Type B pancreatic cell (in vitro differentiated cells): ENCODE measurements at regions not wholly inside any gene's neighbourhood (a gene's known extent, or its start where the extent isn't known, plus 50 kb on each side); places are given as distances from the start of the nearest gene placed in this dataset.

ENCODE experiments used
- DNase-seq: peaks from one replicate; pipeline ENCODE4 v3.0.0; 2021; ENCODE audit warnings: mixed read lengths; ENCODE audit not compliant: unreplicated experiment; ENCODE audit errors: extremely low spot score
- H3K27ac Mint-ChIP-seq: 2 replicates; pipeline ENCODE4 v1.8.0; 2021; ENCODE audit warnings: mild to moderate bottlenecking, mixed read lengths
- H3K27me3 Mint-ChIP-seq: 2 replicates; pipeline ENCODE4 v1.8.0; 2021; ENCODE audit warnings: mixed read lengths
- H3K36me3 Mint-ChIP-seq: 2 replicates; pipeline ENCODE4 v1.8.0; 2021; ENCODE audit warnings: mixed read lengths
- H3K4me1 Mint-ChIP-seq: one replicate; pipeline ENCODE4 v1.8.0; 2021; ENCODE audit warnings: mixed read lengths; ENCODE audit not compliant: unreplicated experiment
- H3K4me3 Mint-ChIP-seq: 2 replicates; pipeline ENCODE4 v1.8.0; 2021; ENCODE audit warnings: mild to moderate bottlenecking, mixed read lengths
- H3K9me3 Mint-ChIP-seq: 2 replicates; pipeline ENCODE4 v1.8.0; 2021; ENCODE audit warnings: mixed read lengths
- CTCF ChIP-seq: fragments of 200-600 bp; sonication (generic); conservative IDR thresholded peaks from 2 replicates; pipeline ENCODE4 v1.5.0; 2021; ENCODE audit warnings: antibody characterized with exemption, mild to moderate bottlenecking

DNA sequence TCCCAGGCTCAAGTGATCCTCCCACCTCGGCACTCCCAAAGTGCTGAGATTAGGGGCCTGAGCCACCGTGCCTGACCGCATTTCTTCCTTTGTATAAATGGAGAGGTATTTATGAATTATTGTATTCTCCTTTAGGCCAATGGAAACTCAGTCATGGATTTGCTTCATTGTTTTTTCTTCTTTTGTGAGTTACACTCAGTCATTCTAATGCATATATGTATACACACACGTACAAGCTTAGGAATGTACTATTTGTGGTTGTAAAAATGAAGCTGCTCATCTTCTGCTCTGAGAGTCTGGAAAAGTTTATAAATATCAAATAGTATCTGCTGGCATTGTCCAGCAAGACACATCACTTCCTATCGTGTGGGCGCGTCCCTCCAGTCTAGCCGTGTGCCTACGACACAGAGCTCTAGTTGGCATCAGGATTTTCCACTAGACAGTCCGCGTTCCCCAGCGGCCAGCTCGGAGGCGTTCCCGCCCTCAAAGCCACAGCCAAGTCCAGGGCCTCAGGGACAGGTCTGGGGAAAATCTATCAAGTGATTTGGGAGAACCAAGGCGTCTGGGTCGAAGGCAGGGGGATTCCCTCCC, 215.2 kb downstream of the NFATC2 start:
- no peaks in the 10 kb centered on the region for H3K36me3 Mint-ChIP-seq

DNA sequence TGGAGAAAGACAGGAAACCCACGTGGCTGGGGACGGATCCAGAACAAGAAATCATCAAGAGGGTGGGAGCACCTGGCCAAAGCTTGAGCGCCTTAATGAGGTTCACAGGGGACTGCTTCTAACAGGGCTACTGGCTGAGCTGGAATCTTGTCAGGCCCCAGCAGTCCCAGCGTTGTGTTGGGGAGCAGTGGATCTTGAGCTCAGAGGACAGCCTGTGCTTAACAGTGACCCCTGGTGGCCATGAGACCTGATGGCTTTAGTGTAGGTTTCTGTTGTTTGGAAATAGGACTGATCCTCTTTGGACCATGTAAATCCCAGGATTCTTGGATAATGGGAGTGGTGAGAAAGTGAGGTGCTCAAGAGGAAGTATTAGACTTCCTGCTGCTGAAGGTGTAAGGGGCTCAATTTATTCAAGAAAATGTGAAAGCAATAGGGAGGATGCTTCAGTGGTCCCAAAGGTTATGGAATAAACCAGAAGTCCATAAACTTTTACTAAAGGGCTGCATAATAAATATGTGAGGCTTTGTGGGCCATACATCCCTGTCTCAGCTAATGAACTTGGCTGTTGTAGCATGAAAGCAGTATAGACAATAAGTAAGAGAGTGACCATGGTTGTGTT, 216.2 kb downstream of the NFATC2 start:
- Mint-ChIP-seq H3K9me3 (peaks cover 9% of the 10 kb centered on the region), H3K4me1 (peaks cover 6% of the 10 kb centered on the region), H3K4me3 (no peak overlapping the region), H3K27ac (no peak overlapping the region), H3K36me3 (no peaks in the 10 kb centered on the region), H3K27me3 (peaks cover 4% of the 10 kb centered on the region)
- DNase-seq, result no peak
- peak; percentile 82 for TF ChIP-seq CTCF

More for the DNA sequence above, 215.2 kb downstream of the NFATC2 start:
- no peaks in the 10 kb centered on the region for H3K4me1 Mint-ChIP-seq
- DNase-seq, result no peak
- no peak overlapping the region for H3K27ac Mint-ChIP-seq
- no peak for TF ChIP-seq CTCF
- H3K27me3 Mint-ChIP-seq, result peaks cover 4% of the 10 kb centered on the region
- peaks cover 9% of the 10 kb centered on the region for H3K9me3 Mint-ChIP-seq
- H3K4me3 Mint-ChIP-seq, result no peak overlapping the region

GRCh38 chr20:51322164-51322707, 220.3 kb downstream of the NFATC2 start:
- DNase-seq, result no peak
- Mint-ChIP-seq H3K4me1 (peaks cover 16% of the 10 kb centered on the region), H3K4me3 (no peak overlapping the region), H3K27ac (no peak overlapping the region), H3K27me3 (no peaks in the 10 kb centered on the region), H3K36me3 (no peaks in the 10 kb centered on the region), H3K9me3 (no peaks in the 10 kb centered on the region)
- no peak for TF ChIP-seq CTCF

DNA sequence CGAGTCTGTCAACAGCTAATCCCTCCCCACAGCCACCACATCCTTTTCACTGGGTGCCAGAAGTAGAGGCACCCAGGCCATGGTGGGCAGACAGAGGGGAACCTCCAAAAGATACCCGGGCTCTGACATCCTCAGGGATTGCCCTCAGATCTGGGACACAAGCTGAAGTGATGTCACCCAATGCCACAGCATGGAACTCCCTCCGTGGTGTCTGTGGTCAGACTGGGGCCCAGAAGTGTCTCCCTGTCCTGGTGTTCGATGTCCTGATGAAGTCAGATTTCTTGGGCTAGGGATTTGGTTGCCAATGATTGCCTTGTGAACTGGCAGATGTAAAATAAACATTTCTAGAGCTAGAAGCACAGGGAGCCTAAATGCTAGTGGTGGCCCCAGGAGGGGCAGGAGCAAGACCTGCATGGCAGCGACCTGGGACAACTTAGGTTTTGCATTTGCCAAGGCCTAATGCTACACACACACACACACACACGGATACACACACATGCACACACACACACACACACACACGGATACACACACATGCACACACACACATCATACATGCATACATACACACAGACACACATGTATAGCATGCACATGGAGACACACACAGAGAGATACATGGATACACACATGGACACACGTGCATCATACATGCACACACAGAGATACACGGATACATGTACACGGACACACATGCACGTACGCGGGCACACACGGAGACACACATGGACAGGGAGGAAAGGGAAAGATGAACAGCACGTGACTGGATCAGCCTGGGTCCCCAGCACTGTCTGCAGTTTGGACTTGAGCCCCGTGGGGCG, 221.0 kb downstream of the NFATC2 start:
- Mint-ChIP-seq H3K27me3 (no peaks in the 10 kb centered on the region), H3K4me1 (peaks cover 16% of the 10 kb centered on the region), H3K27ac (peak overlapping the region; percentile 42), H3K4me3 (no peak overlapping the region), H3K36me3 (no peaks in the 10 kb centered on the region), H3K9me3 (no peaks in the 10 kb centered on the region)
- no peak for DNase-seq
- no peak for TF ChIP-seq CTCF

DNA sequence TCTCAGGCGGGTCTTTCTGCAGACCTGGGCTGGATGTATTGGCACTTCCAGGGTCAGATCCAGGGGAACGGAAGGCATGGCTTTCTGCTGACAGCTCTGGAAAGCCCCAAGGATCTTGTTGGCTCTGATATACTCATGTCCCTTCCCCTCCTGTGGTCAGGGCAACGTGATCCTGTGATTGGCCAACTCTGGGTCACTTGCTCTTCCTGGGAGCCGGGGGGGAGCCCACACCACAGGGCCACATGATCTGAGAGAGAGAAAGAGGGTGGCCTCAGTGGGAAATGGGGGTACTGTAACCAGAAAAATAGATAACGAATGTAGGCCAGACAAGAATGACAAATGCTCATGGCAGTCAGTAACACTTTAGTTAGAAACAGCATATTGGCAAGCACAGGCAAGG, 223.0 kb downstream of the NFATC2 start:
- Mint-ChIP-seq H3K4me1 (peaks cover 16% of the 10 kb centered on the region), H3K4me3 (no peak overlapping the region), H3K27ac (no peak overlapping the region), H3K27me3 (no peaks in the 10 kb centered on the region), H3K9me3 (peaks cover 4% of the 10 kb centered on the region), H3K36me3 (no peaks in the 10 kb centered on the region)
- no peak for DNase-seq
- no peak for TF ChIP-seq CTCF
